Heart right ventricle (tissue), 16 donors: ENCODE measurements at regions not wholly inside any gene's neighbourhood (a gene's known extent, or its start where the extent isn't known, plus 50 kb on each side); places are given as distances from the start of the nearest gene placed in this dataset.
A peak's percentile ranks its signal among the peaks of the same experiment; 100 is the strongest.

Experiments
- ATAC-seq, 8 donors: fragments of 200-7000 bp; cut with Tn5 transposase; one replicate each; pipeline ENCODE4 v1.9.1; 2020; ENCODE audit warnings: mild to moderate bottlenecking in 8 of 8, moderate library complexity in 8 of 8, moderate number of reproducible peaks in 1 of 8
- DNase-seq, 2 donors: peaks; one replicate each; pipeline ENCODE4 v3.0.0-alpha.2; 2020
- H3K27ac ChIP-seq, 10 donors: fragments of 200-600 bp; sonication (generic) in 2 of 10; one replicate each; pipeline versions ENCODE4 v1.5.0 to v1.8.0; 2020 to 2022; ENCODE audit warnings: mild to moderate bottlenecking in 3 of 10
- H3K27me3 ChIP-seq, 7 donors: fragments of 200-600 bp; one replicate each; pipeline ENCODE4 v1.8.0; 2021 to 2022; ENCODE audit warnings: mild to moderate bottlenecking in 2 of 7
- H3K36me3 ChIP-seq, 9 donors: fragments of 200-600 bp; sonication (generic) in 1 of 9; one replicate each; pipeline versions ENCODE4 v1.5.0 to v1.8.0; 2020 to 2022; ENCODE audit warnings: mild to moderate bottlenecking in 2 of 9
- H3K4me1 ChIP-seq, 9 donors: fragments of 200-600 bp; sonication (generic) in 1 of 9; one replicate each; pipeline versions ENCODE4 v1.5.0 to v1.8.0; 2020 to 2022; ENCODE audit warnings: mild to moderate bottlenecking in 4 of 9
- H3K4me3 ChIP-seq, 10 donors: fragments of 200-600 bp; sonication (generic) in 2 of 10; one replicate each; pipeline versions ENCODE4 v1.5.0 to v1.8.0; 2020 to 2022; ENCODE audit warnings: mild to moderate bottlenecking in 7 of 10, moderate library complexity in 2 of 10
- H3K9me3 ChIP-seq, 11 donors: fragments of 200-600 bp in 10 of 11; sonication (generic) in 2 of 11; one replicate each; pipeline versions ENCODE4 v1.5.0 to v1.8.0; 2013 to 2022; ENCODE audit warnings: mild to moderate bottlenecking in 2 of 11, control low read depth in 1 of 11, moderate library complexity in 1 of 11
- CTCF ChIP-seq, 9 donors: fragments of 200-600 bp; sonication (generic) in 2 of 9; IDR thresholded peaks; one replicate each; pipeline versions ENCODE4 v1.5.0 to v1.8.0; 2021 to 2022; ENCODE audit warnings: antibody characterized with exemption in 9 of 9, mild to moderate bottlenecking in 5 of 9, moderate library complexity in 1 of 9
- WGBS, 2 donors: extraction: QIAGEN DNeasy Blood & Tissue Kit; methylation state at CpG; one replicate each; pipeline ENCODE4 v1.1.7; 2013; ENCODE audit warnings: inconsistent platforms in 1 of 2; 5-methylcytosine and 5-hydroxymethylcytosine counted together
- intact Hi-C, 10 donors: fragments of 100-400 bp; cut with DNase I; formaldehyde crosslinking; loops; one replicate each; pipeline versions ENCODE4 v1.11.1 to v1.14.2; 2022
- donor health status: Arrhythmogenic right ventricular cardiomyopathy.
- donor health status: ischemic (EF 13 %, LVEDD 7.1; RV severe dilation, severe dysfunction).
- donor health status: healthy with polysubstance abuse.
- donor health status: DM: no; HTN: yes; CAD: no.
- donor health status: DM: no; HTN: no; CAD: no.
- donor health status: ischemic (EF 25% LVEDD 6.9; RV normal size, moderate dysfunction).
- donor health status: ischemic (EF 25% LVEDD 5.7; RV mildly dilated, moderate dysfunction).
- donor health status: healthy.
- donor health status: DM: yes; HTN: yes; CAD: no.
- donor health status: Ischemic cardiomyopathy.
- donor health status: ischemic (EF 35%, LVEDD 5.7; RV mildly dilated, moderate dysfunction).
- donor health status: nonischemic (EF 11% LVEDD 7.7; RV severe dilation, severe dysfunction).
- donor health status: DM: yes; HTN: yes; CAD: no.
- donor health status: PGD.
- donor health status: ischemic (EF 29% LVEDD 5.4; RV normal size, mild dysfunction).
- donor health status: nonischemic (EF 23%, LVEDD 6.1; RV moderate dilation, normal function).

DNA sequence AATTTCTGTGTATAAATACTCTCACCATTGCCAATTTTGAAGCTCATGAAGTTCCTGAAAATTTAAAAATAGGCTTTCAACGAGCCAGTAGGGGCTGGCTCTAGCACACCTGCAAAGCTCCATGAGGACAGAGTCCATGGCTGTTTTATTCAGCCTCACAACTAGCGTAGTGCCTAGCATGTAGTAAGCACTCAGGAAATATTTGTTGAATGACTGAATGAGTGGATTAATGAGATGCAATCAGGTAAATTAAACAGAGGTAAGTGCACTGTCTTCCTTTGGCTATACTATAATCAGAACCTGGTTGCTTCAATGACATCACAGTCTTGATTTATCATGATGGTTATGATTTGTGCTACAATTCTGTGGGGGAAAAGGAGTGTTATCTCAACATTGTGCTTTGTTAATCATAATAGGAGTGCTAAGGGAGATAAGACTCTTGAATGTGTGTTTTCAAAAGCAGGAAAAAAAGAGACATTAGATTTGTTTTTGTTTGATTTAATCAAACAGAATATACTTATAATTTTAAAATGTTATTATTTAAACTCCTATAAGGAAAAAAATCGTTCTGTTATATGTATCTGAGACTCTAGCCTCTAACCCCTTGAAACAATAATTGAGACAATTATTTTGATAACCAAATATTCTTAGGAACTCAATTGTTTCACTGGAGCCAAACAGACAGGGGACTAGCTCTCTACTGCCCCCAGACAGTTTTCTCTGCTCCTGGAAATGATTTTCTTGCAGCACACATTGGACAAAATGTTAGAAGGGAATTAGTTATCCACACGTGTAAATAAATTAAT lies 171.7 kb upstream of the ATP11B start:
- WGBS, 2 donors: 27 to 28% methylated on average over 4 of the region's 4 CpGs

DNA sequence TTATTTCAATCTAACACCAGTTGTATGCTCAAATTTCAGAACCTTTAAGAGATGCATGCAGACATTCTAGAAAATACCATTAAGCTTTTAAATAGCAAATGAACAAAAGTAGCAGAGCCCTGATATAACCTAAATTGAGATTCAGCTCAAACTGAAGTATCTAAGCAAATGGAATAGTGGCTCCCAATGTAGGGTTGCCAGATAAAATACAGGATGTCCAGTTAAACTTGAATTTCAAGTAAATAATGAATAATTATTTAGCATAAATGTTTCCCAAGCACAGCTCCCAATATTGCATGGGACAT lies 171.1 kb upstream of the ATP11B start:
- DNase-seq (no peak), ATAC-seq (no peak)
- Histone ChIP-seq H3K27ac (no peak overlapping the region), H3K4me1 (peaks cover 0 to 3% (median 0%) of the 10 kb centered on the region in 9 donors), H3K36me3 (no peaks in the 10 kb centered on the region), H3K9me3 (peaks cover 0 to 5% (median 0%) of the 10 kb centered on the region in 11 donors), H3K4me3 (no peak overlapping the region), H3K27me3 (peaks cover 0 to 14% (median 7%) of the 10 kb centered on the region in 7 donors)
- intact Hi-C loops: no loop called here
- no peak for TF ChIP-seq CTCF (IDR thresholded peaks at IDR 0.05)

More for the DNA sequence above, 171.7 kb upstream of the ATP11B start:
- Histone ChIP-seq H3K4me3 (no peak overlapping the region), H3K9me3 (peaks cover 0 to 5% (median 0%) of the 10 kb centered on the region in 11 donors), H3K4me1 (peaks cover 0 to 9% (median 0%) of the 10 kb centered on the region in 9 donors), H3K27me3 (peaks cover 0 to 14% (median 7%) of the 10 kb centered on the region in 7 donors), H3K27ac (no peak overlapping the region), H3K36me3 (no peaks in the 10 kb centered on the region)
- peak in 1 of 9 donors; percentile 13 for TF ChIP-seq CTCF (IDR thresholded peaks at IDR 0.05)
- ATAC-seq (no peak), DNase-seq (no peak)
- intact Hi-C loops: no loop called here

- no peaks in the 10 kb centered on the region for H3K36me3 ChIP-seq
- ATAC-seq (no peak), DNase-seq (no peak)
- intact Hi-C loops: no loop called here
- no peaks in the 10 kb centered on the region for H3K4me1 ChIP-seq
- peaks cover 0 to 11% (median 0%) of the 10 kb centered on the region in 7 donors for H3K27me3 ChIP-seq
- TF ChIP-seq CTCF (IDR thresholded peaks at IDR 0.05): no peak
- no peak overlapping the region for H3K4me3 ChIP-seq
- no peak overlapping the region for H3K27ac ChIP-seq
- WGBS, 2 donors: 77 to 80% methylated on average over 4 of the region's 4 CpGs
- H3K9me3 ChIP-seq: peaks cover 0 to 5% (median 0%) of the 10 kb centered on the region in 11 donors
Observed at GRCh38 chr3:182626484-182627467, 166.5 kb upstream of the ATP11B start.

- DNase-seq (no peak), ATAC-seq (no peak)
- H3K4me3 ChIP-seq: no peak overlapping the region
- H3K27me3 ChIP-seq: peaks cover 0 to 7% (median 0%) of the 10 kb centered on the region in 7 donors
- no peak overlapping the region for H3K27ac ChIP-seq
- WGBS, 2 donors: 81 to 90% methylated on average over 2 of the region's 2 CpGs
- H3K36me3 ChIP-seq: no peaks in the 10 kb centered on the region
- intact Hi-C loops: no loop called here
- TF ChIP-seq CTCF (IDR thresholded peaks at IDR 0.05): no peak
- no peaks in the 10 kb centered on the region for H3K4me1 ChIP-seq
- H3K9me3 ChIP-seq: peaks cover 0 to 5% (median 0%) of the 10 kb centered on the region in 11 donors
Observed at GRCh38 chr3:182628531-182628930, 164.8 kb upstream of the ATP11B start.
